ENCODE measurements at regions not wholly inside any gene's neighbourhood (a gene's known extent, or its start where the extent isn't known, plus 50 kb on each side); places are given as distances from the start of the nearest gene placed in this dataset.
A peak's percentile ranks its signal among the peaks of the same experiment; 100 is the strongest.

GRCh38 chr5:159764283-159765134 lies 151.8 kb upstream of the ADRA1B start:
- no peak overlapping the region for H3K4me3 ChIP-seq (ENCODE audit: low read depth, low read length)
- TF ChIP-seq, protein P1, sequence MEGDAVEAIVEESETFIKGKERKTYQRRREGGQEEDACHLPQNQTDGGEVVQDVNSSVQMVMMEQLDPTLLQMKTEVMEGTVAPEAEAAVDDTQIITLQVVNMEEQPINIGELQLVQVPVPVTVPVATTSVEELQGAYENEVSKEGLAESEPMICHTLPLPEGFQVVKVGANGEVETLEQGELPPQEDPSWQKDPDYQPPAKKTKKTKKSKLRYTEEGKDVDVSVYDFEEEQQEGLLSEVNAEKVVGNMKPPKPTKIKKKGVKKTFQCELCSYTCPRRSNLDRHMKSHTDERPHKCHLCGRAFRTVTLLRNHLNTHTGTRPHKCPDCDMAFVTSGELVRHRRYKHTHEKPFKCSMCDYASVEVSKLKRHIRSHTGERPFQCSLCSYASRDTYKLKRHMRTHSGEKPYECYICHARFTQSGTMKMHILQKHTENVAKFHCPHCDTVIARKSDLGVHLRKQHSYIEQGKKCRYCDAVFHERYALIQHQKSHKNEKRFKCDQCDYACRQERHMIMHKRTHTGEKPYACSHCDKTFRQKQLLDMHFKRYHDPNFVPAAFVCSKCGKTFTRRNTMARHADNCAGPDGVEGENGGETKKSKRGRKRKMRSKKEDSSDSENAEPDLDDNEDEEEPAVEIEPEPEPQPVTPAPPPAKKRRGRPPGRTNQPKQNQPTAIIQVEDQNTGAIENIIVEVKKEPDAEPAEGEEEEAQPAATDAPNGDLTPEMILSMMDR (conservative IDR thresholded peaks at IDR 0.05; ENCODE audit: low read depth, low read length): no peak
- peak; percentile 13 for DNase-seq (ENCODE audit: low read depth)

GRCh38 chr5:159765135-159765433 lies 151.2 kb upstream of the ADRA1B start:
- no peak overlapping the region for H3K4me3 ChIP-seq (ENCODE audit: low read depth, low read length)
- no peak for DNase-seq (ENCODE audit: low read depth)
- TF ChIP-seq, protein P1 (conservative IDR thresholded peaks at IDR 0.05; ENCODE audit: low read depth, low read length): no peak

- TF ChIP-seq, protein P1 (conservative IDR thresholded peaks at IDR 0.05; ENCODE audit: low read depth, low read length): no peak
- no peak overlapping the region for H3K4me3 ChIP-seq (ENCODE audit: low read depth, low read length)
- DNase-seq (ENCODE audit: low read depth): no peak
Observed at GRCh38 chr5:159765760-159766517, 150.3 kb upstream of the ADRA1B start.

GRCh38 chr5:159768243-159768642 lies 148.0 kb upstream of the ADRA1B start:
- H3K4me3 ChIP-seq (ENCODE audit: low read depth, low read length): no peak overlapping the region
- TF ChIP-seq, protein P1 (conservative IDR thresholded peaks at IDR 0.05; ENCODE audit: low read depth, low read length): no peak
- no peak for DNase-seq (ENCODE audit: low read depth)

GRCh38 chr5:159772698-159773061 lies 143.6 kb upstream of the ADRA1B start:
- TF ChIP-seq, protein P1 (conservative IDR thresholded peaks at IDR 0.05; ENCODE audit: low read depth, low read length): no peak
- H3K4me3 ChIP-seq (ENCODE audit: low read depth, low read length): peak overlapping the region; percentile 53
- DNase-seq (ENCODE audit: low read depth): no peak

DNA sequence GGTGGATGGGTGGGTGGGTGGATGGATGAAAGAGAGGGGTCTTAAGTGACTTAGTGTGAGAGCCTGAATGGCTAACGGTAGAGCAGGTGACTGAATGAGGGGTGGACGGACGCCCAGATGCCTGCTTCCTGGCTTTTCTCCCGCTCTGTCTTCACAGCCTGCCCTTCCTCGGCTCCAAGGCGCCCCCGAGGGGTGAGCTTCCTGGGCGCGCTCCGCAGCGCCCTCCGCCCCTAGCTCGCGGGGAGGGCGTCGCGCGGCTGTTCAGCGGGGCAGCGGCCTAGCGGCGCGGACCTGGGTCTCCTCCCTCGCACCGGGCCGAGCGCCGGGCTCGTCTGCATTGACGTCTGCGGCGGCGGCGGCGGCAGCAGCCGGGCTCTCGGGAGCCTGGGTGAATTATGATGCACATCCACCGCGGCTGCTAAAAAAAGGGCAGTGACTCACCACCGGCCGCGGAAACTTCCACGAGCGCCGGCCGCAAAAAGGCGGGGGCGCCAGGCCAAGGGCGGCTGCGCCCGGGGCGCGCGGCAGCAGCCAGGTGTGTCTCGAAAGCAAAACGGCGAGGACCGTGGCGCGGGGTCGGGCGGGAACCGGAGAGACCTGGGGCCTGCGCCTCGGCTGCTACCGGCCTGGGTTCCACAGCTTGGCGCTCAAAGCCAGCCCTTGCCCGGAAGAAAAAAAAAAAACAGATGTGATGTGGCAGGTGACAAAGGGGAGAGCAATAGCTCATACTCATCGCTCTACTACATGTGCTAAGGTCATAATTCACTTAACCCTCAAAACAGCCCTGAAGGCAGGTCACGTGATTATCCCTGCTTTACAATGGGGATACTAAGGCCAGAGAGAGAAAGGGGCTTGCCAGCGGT lies 143.0 kb upstream of the ADRA1B start:
- H3K4me3 ChIP-seq (ENCODE audit: low read depth, low read length): peak overlapping the region; percentile 53
- no peak for DNase-seq (ENCODE audit: low read depth)
- TF ChIP-seq, protein P1 (conservative IDR thresholded peaks at IDR 0.05; ENCODE audit: low read depth, low read length): peak; percentile 36
